Spleen (tissue), 7 donors: ENCODE measurements at regions not wholly inside any gene's neighbourhood (a gene's known extent, or its start where the extent isn't known, plus 50 kb on each side); places are given as distances from the start of the nearest gene placed in this dataset.

ENCODE experiments used
- CTCF ChIP-seq, 11 experiments: fragments of 200-600 bp in 7 of 11; fragments of 450-650 bp in 4 of 11; sonication (generic) in 4 of 11; IDR thresholded peaks in 8 of 11; conservative IDR thresholded peaks in 3 of 11; 1 replicate in 7 of 11; 2 replicates in 4 of 11; pipeline versions ENCODE4 v1.4.0 to v1.8.0; 2016 to 2021; ENCODE audit warnings: antibody characterized with exemption in 11 of 11, inconsistent platforms in 4 of 11, mild to moderate bottlenecking in 1 of 11
- POLR2A ChIP-seq, 3 donors: fragments of 450-650 bp; IDR thresholded peaks; one replicate each; pipeline ENCODE4 v1.5.1; 2017; ENCODE audit warnings: antibody characterized with exemption in 3 of 3, mild to moderate bottlenecking in 1 of 3
- POLR2AphosphoS5 ChIP-seq, 3 donors: sonication (generic); formaldehyde crosslinking; IDR thresholded peaks; one replicate each; pipeline ENCODE4 v1.5.1; 2017; ENCODE audit warnings: antibody characterized with exemption in 3 of 3
- donor health status: DM: no; HTN: no; CAD: no; lungs with moderate emphysema.
- donor health status: DM: no; HTN: no; CAD: no.
- donor health status: DM: no; HTN: no; CAD: no.

GRCh38 chr4:111326450-111326849 is 703.6 kb upstream of the PITX2 start:
- TF ChIP-seq POLR2A (IDR thresholded peaks at IDR 0.05), result no peak
- TF ChIP-seq CTCF (IDR thresholded peaks at IDR 0.05 in 8 of 11, conservative IDR thresholded peaks at IDR 0.05 in 3 of 11), result no peak
- no peak for TF ChIP-seq POLR2AphosphoS5 (IDR thresholded peaks at IDR 0.05)
